ENCODE measurements at regions not wholly inside any gene's neighbourhood (a gene's known extent, or its start where the extent isn't known, plus 50 kb on each side); places are given as distances from the start of the nearest gene placed in this dataset.

- ATAC-seq (ENCODE audit: low read depth) (no peak), DNase-seq (no peak)
- no peak overlapping the region for H3K14ac ChIP-seq (replicated peaks; ENCODE audit: low read depth, low read length)
- intact Hi-C loops (cut with micrococcal nuclease) (no loop called here), in situ Hi-C loops (cut with MboI; ENCODE audit: low sequenced_read_pairs) (no loop called here), dilution Hi-C loops (cut with HindIII; ENCODE audit: low sequenced_read_pairs, unreplicated experiment) (no loop called here)
- H2BK120ac ChIP-seq (ENCODE audit: low read depth, low read length) = no peak overlapping the region
- no peak overlapping the region for H2BK5ac ChIP-seq (ENCODE audit: low read depth, low read length, poor library complexity, severe bottlenecking)
- BruUV-seq (replicated peaks) = no TSS peak
- no peak overlapping the region for H3K18ac ChIP-seq (ENCODE audit: low read depth, low read length)
- no peak overlapping the region for H2AK5ac ChIP-seq (ENCODE audit: low read depth, low read length)
- H4K5ac ChIP-seq (ENCODE audit: low read depth, low read length) = no peak overlapping the region
- no peaks in the 10 kb centered on the region for H3K27me3 ChIP-seq (ENCODE audit: control insufficient read depth, insufficient read depth, low read length)
- H3K23ac ChIP-seq (ENCODE audit: low read depth, low read length) = no peak overlapping the region
- no peak overlapping the region for H3K4me2 ChIP-seq (ENCODE audit: low read depth, low read length)
- no peak overlapping the region for H3K4me3 ChIP-seq (ENCODE audit: insufficient read depth, low read depth, low read length)
- ChIA-PET CTCF (no interaction called here), POLR2A (ENCODE audit: unreplicated experiment) (no interaction called here)
- no peaks in the 10 kb centered on the region for H3K79me1 ChIP-seq (ENCODE audit: low read depth in 1 of 2, low read length in 2 of 2)
- no peak overlapping the region for H3K56ac ChIP-seq (ENCODE audit: extremely low read depth, insufficient read depth, low read length)
- no peaks in the 10 kb centered on the region for H3K36me3 ChIP-seq (ENCODE audit: control insufficient read depth, insufficient read depth, low read length)
- WGBS, 2 experiments (ENCODE audit: extremely low coverage in 2 of 2, insufficient read length in 1 of 2) = no CpG with 5 or more reads among the region's 1 CpG
- no peaks in the 10 kb centered on the region for H3K9me1 ChIP-seq (ENCODE audit: insufficient read depth, low read length)
- no peaks in the 10 kb centered on the region for H3K4me1 ChIP-seq (ENCODE audit: control insufficient read depth, insufficient read depth, low read length)
- no peak overlapping the region for H3K9ac ChIP-seq (ENCODE audit: low read depth, low read length)
- H3K4ac ChIP-seq (ENCODE audit: low read depth, low read length) = no peak overlapping the region
- no peak overlapping the region for H2AFZ ChIP-seq (replicated peaks; ENCODE audit: low read length, poor library complexity)
- no peak overlapping the region for H2BK20ac ChIP-seq (ENCODE audit: low read depth, low read length)
- no peak overlapping the region for H2BK15ac ChIP-seq (ENCODE audit: low read depth, low read length)
- no peaks in the 10 kb centered on the region for H3K9me3 ChIP-seq (ENCODE audit: control insufficient read depth, insufficient read depth, low read length)
- H3K27ac ChIP-seq (ENCODE audit: insufficient read depth, low read length) = no peak overlapping the region
- H4K20me1 ChIP-seq (ENCODE audit: insufficient read depth, low read length) = no peaks in the 10 kb centered on the region
- TF ChIP-seq CHD1 (IDR thresholded peaks at IDR 0.05; ENCODE audit: low read depth, low read length) = no peak
- TF ChIP-seq ELK1 (IDR thresholded peaks at IDR 0.05; ENCODE audit: borderline replicate concordance, low read depth, low read length) = no peak
- TF ChIP-seq MXI1 (IDR thresholded peaks at IDR 0.05; ENCODE audit: borderline replicate concordance, low read depth, low read length) = no peak
- no peak for TF ChIP-seq USF2 (IDR thresholded peaks at IDR 0.05; ENCODE audit: low read depth, low read length)
- no peak for TF ChIP-seq MAZ (IDR thresholded peaks at IDR 0.05; ENCODE audit: borderline replicate concordance, low read depth, low read length)
- TF ChIP-seq RCOR1 (IDR thresholded peaks at IDR 0.05; ENCODE audit: insufficient replicate concordance, low read length) = no peak
- TF ChIP-seq BHLHE40 (IDR thresholded peaks at IDR 0.05; ENCODE audit: low read depth, low read length) = no peak
- TF ChIP-seq SMC3 (IDR thresholded peaks at IDR 0.05; ENCODE audit: low read depth, low read length) = no peak
- no peak for TF ChIP-seq CTCF (conservative IDR thresholded peaks at IDR 0.05; ENCODE audit: low read depth, low read length)
- no peak for TF ChIP-seq POLR2A (IDR thresholded peaks at IDR 0.05; ENCODE audit: low read depth, low read length)
- no peak for TF ChIP-seq NFE2L2 (IDR thresholded peaks at IDR 0.05; ENCODE audit: low read depth, low read length)
- no peak overlapping the region for H2AK9ac ChIP-seq (replicated peaks; ENCODE audit: low read depth, low read length, poor library complexity)
- H4K91ac ChIP-seq (ENCODE audit: insufficient read depth, low read depth, low read length) = no peak overlapping the region
- no peak overlapping the region for H4K8ac ChIP-seq (ENCODE audit: low read depth in 2 of 2, low read length in 2 of 2)
Observed at GRCh38 chr9:22657713-22658112, 211.1 kb downstream of the DMRTA1 start.

Data from IMR-90 (cell line).